GM12874 (cell line): ENCODE measurements at regions not wholly inside any gene's neighbourhood (a gene's known extent, or its start where the extent isn't known, plus 50 kb on each side); places are given as distances from the start of the nearest gene placed in this dataset.

Experiments used
- TF ChIP-seq, protein P1 (sequence below): IDR thresholded peaks from 2 replicates; pipeline ENCODE4 v1.5.1; 2011; ENCODE audit warnings: low read depth, mild to moderate bottlenecking, control low read depth, low read length, moderate library complexity; ENCODE audit not compliant: insufficient read depth

DNA sequence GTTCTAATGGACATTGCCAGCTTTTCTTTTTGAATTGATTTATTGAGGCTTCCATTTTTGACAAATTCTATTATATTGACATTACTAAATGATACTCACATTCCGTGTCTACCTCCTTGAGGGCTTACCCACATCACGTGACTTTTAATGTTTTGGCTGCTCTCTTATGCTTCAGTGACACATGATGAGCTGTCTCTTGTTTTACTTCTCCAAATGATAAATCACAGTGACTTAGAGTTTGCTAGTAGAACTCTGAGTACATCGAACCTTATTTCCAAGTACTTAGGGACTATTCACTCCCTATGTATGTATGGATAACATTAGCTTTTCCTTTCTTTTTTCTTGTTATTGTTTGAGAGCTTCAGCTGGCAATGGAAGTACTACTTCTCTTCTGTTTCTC, 169.8 kb upstream of the KCNN2 start:
- TF ChIP-seq, protein P1, sequence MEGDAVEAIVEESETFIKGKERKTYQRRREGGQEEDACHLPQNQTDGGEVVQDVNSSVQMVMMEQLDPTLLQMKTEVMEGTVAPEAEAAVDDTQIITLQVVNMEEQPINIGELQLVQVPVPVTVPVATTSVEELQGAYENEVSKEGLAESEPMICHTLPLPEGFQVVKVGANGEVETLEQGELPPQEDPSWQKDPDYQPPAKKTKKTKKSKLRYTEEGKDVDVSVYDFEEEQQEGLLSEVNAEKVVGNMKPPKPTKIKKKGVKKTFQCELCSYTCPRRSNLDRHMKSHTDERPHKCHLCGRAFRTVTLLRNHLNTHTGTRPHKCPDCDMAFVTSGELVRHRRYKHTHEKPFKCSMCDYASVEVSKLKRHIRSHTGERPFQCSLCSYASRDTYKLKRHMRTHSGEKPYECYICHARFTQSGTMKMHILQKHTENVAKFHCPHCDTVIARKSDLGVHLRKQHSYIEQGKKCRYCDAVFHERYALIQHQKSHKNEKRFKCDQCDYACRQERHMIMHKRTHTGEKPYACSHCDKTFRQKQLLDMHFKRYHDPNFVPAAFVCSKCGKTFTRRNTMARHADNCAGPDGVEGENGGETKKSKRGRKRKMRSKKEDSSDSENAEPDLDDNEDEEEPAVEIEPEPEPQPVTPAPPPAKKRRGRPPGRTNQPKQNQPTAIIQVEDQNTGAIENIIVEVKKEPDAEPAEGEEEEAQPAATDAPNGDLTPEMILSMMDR, result no peak

DNA sequence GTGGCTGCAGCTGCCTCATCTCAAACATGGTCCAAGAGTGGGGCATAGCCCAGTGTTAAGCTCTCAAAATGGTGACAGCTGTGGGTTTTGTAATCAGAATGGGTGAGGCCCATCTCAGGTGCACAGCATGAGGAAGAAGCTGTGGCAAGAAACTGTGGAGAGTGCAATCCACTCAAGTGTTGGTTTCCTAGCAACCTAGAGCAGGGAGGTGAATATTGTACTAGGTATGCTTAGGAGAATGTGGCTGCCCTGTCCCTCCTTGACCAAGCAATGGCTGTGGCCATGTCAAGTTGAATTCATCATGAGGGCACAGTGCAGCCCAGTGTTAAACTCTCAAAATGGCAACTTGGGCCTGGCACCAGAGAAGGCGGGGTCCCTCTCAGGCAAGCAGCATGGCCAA, 160.5 kb upstream of the KCNN2 start:
- TF ChIP-seq, protein P1, result no peak

DNA sequence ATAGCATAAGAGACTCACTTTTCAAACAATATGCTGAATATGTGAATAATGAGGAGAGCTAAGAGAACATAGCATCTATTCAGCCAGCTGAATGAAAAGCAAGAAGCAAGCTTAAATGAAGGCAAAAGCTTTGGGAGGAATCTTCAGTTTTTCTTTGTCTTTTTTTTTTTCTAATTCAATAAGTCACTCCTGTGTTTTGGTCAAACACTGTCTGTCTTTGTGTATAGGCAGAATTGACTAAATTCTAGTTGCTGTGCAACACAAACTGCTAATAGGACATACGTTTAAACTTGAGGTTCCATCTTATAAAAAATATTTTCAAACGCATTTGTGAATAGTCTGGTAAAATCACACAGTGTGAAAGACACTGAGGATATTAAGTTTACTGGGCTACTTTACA, 156.9 kb upstream of the KCNN2 start:
- TF ChIP-seq, protein P1, result no peak

DNA sequence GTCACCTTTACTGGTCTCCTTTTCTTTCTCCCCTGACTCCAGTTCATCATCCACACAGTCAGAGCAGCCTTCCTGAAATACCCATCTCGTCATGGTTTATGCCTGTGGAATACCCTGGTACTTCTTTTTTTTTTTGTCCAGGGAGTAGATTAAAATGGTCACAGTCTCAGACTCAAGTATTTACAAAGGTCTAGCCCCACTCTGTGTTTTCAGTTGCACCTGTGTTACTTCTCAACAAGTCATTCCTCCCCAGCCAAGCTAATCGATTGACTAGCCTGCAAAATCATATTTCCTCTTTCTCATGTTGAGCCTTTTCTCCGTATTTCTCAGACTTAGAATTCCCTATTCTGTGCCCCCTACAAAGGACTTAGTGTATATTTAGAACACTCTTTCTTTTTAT, 155.2 kb upstream of the KCNN2 start:
- TF ChIP-seq, protein P1, result no peak

DNA sequence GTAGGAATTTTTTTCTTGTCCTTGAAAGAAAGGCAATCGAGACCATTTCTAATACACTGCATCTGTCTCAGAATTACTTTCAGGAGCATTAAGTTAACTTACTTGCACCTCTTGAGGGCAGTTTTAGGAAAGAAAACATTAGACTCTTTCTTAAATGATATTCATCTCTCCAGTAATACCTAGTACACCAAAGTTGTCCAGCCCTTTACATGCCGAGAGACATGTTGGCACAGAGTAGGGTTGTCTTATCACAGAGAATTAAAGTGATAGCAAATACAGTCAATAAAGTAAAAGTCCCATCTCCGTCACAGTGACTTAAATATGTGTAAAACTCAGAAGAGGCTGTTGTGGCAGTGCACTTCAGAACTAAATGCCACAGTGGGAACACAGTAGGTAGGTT, 154.3 kb upstream of the KCNN2 start:
- TF ChIP-seq, protein P1, result no peak

DNA sequence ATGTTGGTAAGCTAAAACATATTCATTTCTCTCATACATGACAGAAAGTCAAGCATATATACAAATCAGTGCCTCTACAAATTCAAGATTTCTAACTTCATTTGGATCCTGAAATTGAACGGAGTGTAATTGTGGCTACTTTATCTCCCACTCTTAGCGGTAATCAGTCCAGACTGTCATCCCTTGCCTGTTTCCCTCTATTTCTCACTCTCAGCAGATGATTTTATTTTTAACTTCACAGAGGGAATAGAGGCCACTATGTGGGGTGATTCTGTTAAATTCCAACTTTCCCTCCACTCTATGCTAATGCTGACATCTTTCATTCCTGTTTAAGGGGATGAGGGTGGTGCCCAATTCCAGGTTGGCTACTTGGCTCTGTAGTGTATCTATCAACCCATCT, 153.8 kb upstream of the KCNN2 start:
- TF ChIP-seq, protein P1, result no peak

DNA sequence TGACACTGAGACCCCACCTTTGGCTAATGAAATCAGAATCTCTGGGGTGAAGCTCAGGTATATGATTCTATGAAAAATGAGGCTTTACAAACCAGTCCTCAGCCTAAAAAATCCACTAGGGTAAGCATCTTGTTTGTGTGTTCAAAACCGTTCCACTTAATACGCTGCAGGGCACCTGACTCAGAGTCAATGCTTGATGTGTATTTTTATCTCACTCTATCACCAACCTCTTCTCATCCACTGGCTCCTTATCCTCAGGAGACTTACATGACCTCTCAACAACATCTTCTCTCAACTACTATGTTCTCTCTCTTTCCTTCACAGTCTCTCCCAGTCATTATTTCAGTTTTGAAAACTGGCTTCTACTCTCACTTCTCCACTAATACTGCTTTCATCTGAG, 153.3 kb upstream of the KCNN2 start:
- TF ChIP-seq, protein P1, result no peak

DNA sequence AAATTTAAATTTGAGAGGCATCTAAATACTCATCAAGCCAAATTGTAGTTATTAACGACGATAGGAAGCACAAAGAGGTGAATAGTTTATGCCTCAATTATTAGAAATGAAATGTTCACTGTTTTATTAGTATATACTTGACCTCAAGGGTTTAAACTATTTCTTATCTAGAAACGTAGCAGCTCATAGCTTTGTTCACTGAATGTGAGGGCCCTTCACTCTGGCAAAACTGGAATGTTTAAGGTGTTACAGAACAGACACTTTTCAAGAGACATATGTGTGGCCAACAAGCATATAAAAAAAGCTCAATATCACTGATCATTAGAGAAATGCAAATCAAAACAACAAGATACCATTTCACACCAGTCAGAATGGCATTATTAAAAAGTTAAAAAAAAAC, 151.2 kb upstream of the KCNN2 start:
- TF ChIP-seq, protein P1, result no peak
